Right lobe of liver (tissue), 4 donors: ENCODE measurements at regions not wholly inside any gene's neighbourhood (a gene's known extent, or its start where the extent isn't known, plus 50 kb on each side); places are given as distances from the start of the nearest gene placed in this dataset.

ENCODE experiments used
- CTCF ChIP-seq, 4 donors: fragments of 200-600 bp in 3 of 4; fragments of 450-650 bp in 1 of 4; IDR thresholded peaks; one replicate each; pipeline versions ENCODE4 v1.5.1 to v1.8.0; 2016 to 2022; ENCODE audit warnings: antibody characterized with exemption in 4 of 4, mild to moderate bottlenecking in 2 of 4
- POLR2A ChIP-seq: fragments of 450-650 bp; IDR thresholded peaks from one replicate; pipeline ENCODE4 v1.6.1; 2017; ENCODE audit warnings: antibody characterized with exemption, mild to moderate bottlenecking
- donor health status: DM: no; HTN: no; CAD: no.
- donor health status: DM: no; HTN: no; CAD: no.
- donor health status: DM: no; HTN: yes; CAD: no.

GRCh38 chr6:121851056-121851455 is 415.6 kb downstream of the GJA1 start:
- no peak for TF ChIP-seq CTCF (IDR thresholded peaks at IDR 0.05)
- TF ChIP-seq POLR2A = no peak
